Inflammatory macrophage (primary cell): ENCODE measurements at regions not wholly inside any gene's neighbourhood (a gene's known extent, or its start where the extent isn't known, plus 50 kb on each side); places are given as distances from the start of the nearest gene placed in this dataset.

Experiments used
- DNase-seq, 2 donors: peaks; one replicate each; pipeline ENCODE4 v3.0.0-alpha.2; 2020 to 2022

GRCh38 chr9:96156171-96156974 is 145.6 kb downstream of the HSD17B3 start:
- DNase-seq = no peak

GRCh38 chr9:96154081-96154480 is 147.9 kb downstream of the HSD17B3 start:
- DNase-seq = no peak

- no peak for DNase-seq
Measured at GRCh38 chr9:96152550-96152949, 149.4 kb downstream of the HSD17B3 start.

GRCh38 chr9:96150324-96151227 is 151.4 kb downstream of the HSD17B3 start:
- DNase-seq = no peak

- no peak for DNase-seq
Measured at GRCh38 chr9:96149533-96150280, 152.3 kb downstream of the HSD17B3 start.

GRCh38 chr9:96148634-96149532 is 153.1 kb downstream of the HSD17B3 start:
- no peak for DNase-seq

- DNase-seq = peak; percentile 51 to 69
Measured at GRCh38 chr9:96147029-96147428, 154.9 kb downstream of the HSD17B3 start.

- peak in 1 of 2 donors; percentile 39 for DNase-seq
Measured at GRCh38 chr9:96141666-96142065, 160.3 kb downstream of the HSD17B3 start.

GRCh38 chr9:96141128-96141474 is 160.9 kb downstream of the HSD17B3 start:
- DNase-seq = no peak

GRCh38 chr9:96140296-96141127 is 161.5 kb downstream of the HSD17B3 start:
- no peak for DNase-seq

- peak; percentile 29 to 43 for DNase-seq
Measured at GRCh38 chr9:96139592-96140295, 162.2 kb downstream of the HSD17B3 start.

- DNase-seq = no peak
Measured at GRCh38 chr9:96138616-96139015, 163.4 kb downstream of the HSD17B3 start.

GRCh38 chr9:96137671-96138429 is 164.1 kb downstream of the HSD17B3 start:
- no peak for DNase-seq

- DNase-seq = no peak
Measured at GRCh38 chr9:96136992-96137670, 164.8 kb downstream of the HSD17B3 start.

GRCh38 chr9:96135753-96136290 is 166.2 kb downstream of the HSD17B3 start:
- peak in 1 of 2 donors; percentile 20 for DNase-seq

GRCh38 chr9:96135076-96135752 is 166.8 kb downstream of the HSD17B3 start:
- DNase-seq = no peak

- DNase-seq = peak in 1 of 2 donors; percentile 7
Measured at GRCh38 chr9:96133321-96134021, 168.5 kb downstream of the HSD17B3 start.
